GM10266 (cell line): ENCODE measurements at regions not wholly inside any gene's neighbourhood (a gene's known extent, or its start where the extent isn't known, plus 50 kb on each side); places are given as distances from the start of the nearest gene placed in this dataset.

Source experiments
- DNase-seq: peaks from one replicate; pipeline ENCODE4 v3.0.0; 2012; ENCODE audit errors: extremely low spot score
- CTCF ChIP-seq: IDR thresholded peaks from 2 replicates; pipeline ENCODE4 v1.5.1; 2012; ENCODE audit warnings: mild to moderate bottlenecking, low read depth; ENCODE audit not compliant: control insufficient read depth, insufficient read depth; ENCODE audit errors: missing control alignments

- TF ChIP-seq CTCF, result no peak
- no peak for DNase-seq
Observed at GRCh38 chr3:15978801-15979200, 181.0 kb upstream of the ANKRD28 start.

GRCh38 chr3:15979495-15979894 lies 181.7 kb upstream of the ANKRD28 start:
- DNase-seq, result no peak

GRCh38 chr3:15979900-15980299 lies 182.1 kb upstream of the ANKRD28 start:
- no peak for TF ChIP-seq CTCF
- DNase-seq, result no peak

More at GRCh38 chr3:15979495-15979894, 181.7 kb upstream of the ANKRD28 start:
- no peak for TF ChIP-seq CTCF

- DNase-seq, result no peak
- TF ChIP-seq CTCF, result no peak
Observed at GRCh38 chr3:15982243-15982642, 184.5 kb upstream of the ANKRD28 start.

- no peak for TF ChIP-seq CTCF
- no peak for DNase-seq
Observed at GRCh38 chr3:15982667-15983196, 185.0 kb upstream of the ANKRD28 start.

- no peak for TF ChIP-seq CTCF
- no peak for DNase-seq
Observed at GRCh38 chr3:15983232-15983631, 185.5 kb upstream of the ANKRD28 start.

- DNase-seq, result no peak
- TF ChIP-seq CTCF, result no peak
Observed at GRCh38 chr3:15983693-15984092, 185.9 kb upstream of the ANKRD28 start.
